Germinal center (tissue), 1 donor: ENCODE measurements at regions not wholly inside any gene's neighbourhood (a gene's known extent, or its start where the extent isn't known, plus 50 kb on each side); places are given as distances from the start of the nearest gene placed in this dataset.
"Not testable (repeated sequence)": the region's sequence is repeated elsewhere in the genome, so short reads cannot be mapped to it uniquely, and the experiment has no call there.

Experiments used
- DNase-seq: peaks from one replicate; pipeline ENCODE4 v3.0.0; 2012; ENCODE audit warnings: mixed read lengths, low spot score

DNA sequence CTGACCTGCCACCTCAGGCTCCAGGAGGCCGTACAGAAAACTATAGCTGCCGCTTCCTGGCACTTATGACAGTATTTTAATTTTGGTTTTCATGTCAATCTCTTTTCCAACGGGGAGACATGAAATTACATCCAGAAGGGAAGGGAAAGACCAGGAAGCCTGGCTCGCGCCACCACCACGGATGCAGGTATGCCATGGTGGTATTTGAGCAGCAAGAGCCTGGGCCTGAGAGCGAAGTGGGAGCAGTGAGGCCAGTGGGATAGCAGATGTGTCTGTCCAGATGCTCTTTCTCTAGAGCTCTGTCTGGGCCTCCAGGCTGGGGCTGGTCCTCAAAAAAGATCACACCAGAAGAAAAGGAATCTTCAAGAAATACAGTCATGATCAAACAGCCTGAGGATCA is 82.5 kb upstream of the CPEB2 start:
- DNase-seq = no peak

DNA sequence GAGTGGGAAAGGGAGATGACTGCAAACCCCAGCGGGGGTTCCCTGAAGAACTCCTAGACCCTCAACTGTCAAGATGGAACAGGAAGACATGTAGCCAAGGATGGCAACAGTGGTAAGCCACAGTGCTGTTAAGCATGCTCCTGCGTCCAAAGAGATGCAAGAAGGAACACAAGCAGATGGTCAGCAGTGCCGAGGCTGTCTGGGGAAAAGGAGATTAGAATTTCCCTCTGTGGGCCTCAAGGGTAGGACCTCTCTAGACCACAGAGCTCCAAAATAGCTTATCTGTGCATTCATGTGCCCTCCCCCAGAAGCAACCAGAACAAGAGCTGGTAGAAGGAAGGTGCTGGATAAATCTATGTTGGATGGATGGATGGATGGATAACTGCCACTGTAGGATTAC is 82.0 kb upstream of the CPEB2 start:
- DNase-seq = no peak

DNA sequence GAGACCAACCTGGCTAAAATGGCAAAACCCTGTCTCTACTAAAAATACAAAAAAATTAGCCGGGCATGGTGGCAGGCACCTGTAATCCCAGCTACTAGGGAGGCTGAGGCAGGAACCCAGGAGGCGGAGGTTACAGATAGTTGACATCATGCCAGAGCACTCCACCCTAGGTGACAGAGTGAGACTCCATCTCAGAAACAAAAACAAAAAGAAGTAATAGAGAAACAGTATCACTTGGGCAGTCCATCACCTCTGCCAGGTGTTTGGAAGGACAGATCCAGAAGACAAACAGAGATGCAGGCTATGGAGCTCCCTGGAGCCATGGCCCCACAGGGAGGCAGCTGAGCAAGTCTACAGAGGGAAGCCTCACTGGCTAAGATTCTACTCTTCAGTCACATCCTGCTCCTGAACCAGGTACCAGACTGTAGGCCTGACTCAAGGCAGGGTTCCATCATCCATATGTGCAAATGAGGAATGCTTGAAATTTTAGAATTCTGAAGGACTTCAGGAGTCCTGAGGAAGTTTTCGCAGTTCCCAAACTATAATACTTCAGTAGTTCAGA is 81.4 kb upstream of the CPEB2 start:
- no peak for DNase-seq

DNA sequence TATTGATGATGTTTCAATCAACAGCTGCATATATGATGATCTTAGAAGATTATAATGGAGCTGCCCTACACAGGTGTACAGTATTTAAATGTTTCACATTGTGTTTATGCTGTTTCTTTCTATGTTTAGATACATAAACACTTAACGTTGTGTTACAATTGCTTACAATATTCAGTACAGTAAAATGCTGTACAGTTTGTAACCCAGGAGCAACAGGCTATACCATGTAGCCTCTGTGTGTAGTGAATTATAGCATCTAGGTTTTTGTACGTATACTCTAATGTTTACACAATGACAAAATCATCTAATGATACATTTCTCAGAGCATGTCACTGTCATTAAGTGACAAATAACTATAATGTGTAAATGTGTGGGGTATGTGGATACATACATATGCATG is 80.5 kb upstream of the CPEB2 start:
- DNase-seq = not testable (repeated sequence)

DNA sequence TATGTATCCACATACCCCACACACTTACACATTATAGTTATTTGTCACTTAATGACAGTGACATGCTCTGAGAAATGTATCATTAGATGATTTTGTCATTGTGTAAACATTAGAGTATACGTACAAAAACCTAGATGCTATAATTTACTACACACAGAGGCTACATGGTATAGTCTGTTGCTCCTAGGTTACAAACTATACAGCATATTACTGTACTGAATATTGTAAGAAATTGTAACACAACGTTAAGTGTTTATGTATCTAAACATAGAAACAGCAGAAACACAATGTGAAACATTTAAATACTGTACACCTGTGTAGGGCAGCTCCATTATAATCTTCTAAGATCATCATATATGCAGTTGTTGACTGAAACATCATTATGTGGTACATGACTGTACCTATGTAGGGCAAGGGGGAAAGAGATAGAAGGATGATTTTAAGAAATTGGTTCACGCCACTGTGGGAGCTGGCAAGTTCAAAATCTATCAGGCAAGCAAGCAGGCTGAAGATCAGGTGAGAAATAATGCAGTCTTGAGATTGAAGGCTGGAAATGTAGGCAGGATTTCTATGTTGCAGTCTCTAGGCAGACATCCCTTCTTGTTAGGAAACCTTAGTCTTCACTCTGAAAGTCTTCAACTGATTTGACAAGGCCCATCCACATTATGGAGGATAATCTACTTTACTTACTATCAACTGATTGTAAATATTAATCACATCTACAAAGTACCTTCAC is 78.0 kb upstream of the CPEB2 start:
- DNase-seq = no peak

DNA sequence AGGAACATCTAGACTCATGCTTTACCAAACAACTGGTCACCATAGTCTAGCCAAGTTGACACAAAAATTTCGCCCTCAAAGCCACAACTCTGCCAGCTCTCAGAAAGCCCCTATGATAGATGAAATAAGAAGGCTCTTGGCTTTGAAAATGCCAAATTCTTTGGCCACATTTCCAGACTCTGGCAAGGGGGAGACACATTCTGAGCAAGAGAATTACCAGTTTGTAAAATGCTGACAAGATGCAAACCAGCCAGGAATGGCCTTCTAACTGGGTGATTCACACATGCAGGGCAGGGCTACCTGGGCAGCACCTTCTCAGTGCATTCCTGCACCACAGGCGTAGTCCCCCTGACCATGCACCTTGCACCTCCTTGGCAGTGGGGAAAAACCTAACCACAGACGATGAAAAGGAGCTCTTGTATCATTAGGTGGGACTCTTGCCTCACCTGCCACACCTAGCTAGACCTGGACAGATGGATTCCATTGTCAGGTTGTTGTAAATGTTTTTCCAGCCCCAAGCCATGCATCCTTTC is 77.4 kb upstream of the CPEB2 start:
- no peak for DNase-seq

DNA sequence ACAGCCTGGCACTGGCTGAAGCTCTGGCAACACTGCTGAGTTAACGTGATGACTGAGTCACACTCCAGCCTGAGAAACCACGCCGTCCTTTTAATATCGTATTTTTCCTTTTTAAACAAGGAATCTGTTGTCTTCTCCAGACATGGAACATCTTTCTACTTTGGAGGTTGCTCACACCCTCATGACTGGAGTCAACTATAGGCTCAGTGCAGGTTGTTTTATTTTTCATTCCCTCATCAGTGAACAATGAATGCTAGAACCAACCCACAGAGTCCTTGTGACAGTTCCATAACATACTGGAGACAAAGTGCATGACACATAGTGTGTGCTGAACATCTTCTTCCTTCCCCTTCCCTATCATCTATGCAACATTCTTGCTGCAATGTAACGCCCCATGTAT is 76.8 kb upstream of the CPEB2 start:
- no peak for DNase-seq

DNA sequence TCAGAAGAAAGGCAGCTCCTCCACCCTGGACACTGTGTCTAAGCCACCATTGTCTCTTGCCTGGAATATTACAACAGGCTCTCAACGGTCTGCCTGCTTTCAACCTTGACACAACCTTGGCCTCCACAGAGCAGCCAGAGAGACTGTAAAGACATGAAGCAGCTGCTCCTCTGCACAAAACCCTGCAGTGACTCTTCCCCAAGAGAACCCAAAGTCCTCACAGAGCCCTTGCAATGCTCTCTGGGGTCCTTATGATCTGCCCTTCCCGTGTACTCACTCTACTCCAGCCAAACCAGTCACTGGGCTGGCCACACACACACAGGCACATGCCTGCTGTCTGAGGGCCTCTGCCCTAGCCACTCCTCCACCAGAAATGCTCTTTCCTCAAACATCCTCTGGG is 75.9 kb upstream of the CPEB2 start:
- DNase-seq = no peak

DNA sequence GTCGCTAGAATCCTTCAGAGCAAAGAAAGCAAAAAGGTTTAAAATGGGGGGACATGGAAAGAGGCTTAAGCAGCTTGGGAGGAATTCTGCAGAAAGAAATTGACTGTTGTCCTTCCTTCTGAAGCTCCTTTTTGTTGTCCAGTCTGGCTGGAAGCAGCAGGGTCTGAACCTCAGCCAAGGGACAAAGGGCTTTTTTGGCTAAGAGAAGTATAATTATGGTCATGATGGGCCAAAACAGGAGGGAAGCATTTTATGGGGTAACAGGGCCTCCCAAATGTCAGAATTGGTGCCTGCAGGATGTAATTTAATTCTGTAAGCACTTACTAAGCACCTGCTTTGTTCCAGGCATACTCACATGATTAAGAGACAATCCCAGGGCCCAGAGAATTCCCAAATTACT is 74.2 kb upstream of the CPEB2 start:
- DNase-seq = no peak

DNA sequence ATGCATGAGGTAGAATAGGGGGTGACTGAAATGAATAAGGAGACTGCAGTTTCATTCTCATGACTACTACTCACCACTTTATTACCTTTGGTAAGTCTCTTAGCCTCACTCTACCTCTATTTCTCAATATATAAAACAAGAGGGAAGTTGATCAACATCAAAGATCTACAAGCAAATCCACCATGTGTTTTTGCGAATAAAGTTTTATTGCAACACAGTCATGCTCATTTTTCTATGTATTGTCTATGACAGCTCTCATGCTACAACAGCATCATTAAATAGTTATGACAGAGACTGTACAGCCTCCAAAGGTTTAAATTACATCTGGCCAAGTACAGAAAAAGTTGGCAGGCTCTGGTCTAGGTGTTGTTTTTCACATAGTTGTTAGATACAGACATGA is 72.6 kb upstream of the CPEB2 start:
- DNase-seq = no peak

DNA sequence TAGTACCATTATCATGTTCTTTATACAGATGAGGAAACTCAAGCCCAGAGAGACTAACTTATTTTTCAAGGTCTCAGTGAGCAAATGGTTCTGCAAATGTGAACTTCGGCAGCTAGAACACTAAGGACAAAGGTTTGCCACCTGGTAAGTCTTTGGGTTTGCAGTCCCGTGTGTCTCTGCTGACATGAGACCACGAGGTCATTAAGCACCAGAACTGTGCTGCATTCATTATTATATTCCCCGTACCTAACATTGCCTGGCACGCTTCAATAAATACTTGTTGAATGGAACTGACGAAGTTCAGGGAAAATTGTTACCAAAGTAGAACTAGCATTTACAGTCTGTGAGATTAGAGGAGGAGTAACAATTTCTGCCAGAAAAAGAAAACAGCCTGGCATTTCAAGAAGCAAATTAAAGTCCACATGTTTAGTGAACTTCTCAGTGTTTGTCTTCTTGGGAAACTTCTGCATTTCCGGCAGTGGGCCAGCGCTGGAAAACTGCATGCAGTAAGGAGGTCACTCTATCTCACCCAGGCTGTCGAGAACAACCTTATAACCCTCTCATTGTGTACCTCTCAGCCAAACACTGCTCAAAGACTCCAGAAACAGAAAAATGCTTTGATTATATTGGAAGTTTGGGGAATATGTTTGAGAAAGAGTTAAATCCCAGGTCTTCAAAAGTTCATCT is 67.4 kb upstream of the CPEB2 start:
- DNase-seq = no peak

DNA sequence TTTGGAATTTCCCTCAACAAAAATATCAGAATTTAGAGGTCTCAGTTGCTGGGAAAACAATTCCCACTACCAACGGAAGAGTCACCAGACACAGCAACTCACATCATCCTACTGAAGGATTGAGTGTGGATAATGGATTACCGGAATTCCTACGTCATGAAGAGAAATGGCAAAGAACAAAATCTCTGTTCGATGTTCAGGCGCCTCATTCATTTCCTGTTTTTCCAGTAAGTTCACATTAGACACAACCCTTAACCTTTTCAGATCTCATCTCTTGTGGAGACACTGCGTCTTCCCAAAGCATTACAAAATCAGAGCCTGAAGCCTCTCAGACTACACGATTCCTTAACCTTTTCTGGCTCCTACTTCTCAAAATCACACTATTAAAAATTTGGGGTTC is 58.5 kb upstream of the CPEB2 start:
- no peak for DNase-seq

DNA sequence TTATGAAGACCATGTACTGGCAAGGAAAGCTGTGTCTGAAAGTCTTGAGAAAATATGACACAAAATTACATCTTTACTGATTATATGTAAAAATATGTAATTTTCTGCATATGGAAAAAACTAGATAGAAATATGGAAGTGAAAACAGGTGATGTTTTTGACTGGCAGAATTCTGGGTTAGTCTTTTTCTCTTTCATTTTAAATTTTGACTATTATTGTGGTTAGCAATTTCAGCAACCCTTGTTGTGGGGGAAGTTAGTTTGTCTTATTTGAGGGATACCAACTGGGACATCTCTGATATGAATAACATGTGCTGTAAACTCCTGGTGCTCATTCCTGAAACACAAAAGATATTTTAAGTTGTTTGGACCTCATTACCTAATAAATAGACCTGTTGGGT is 49.9 kb upstream of the CPEB2 start:
- no peak for DNase-seq
